GM13976 (cell line): ENCODE measurements at regions not wholly inside any gene's neighbourhood (a gene's known extent, or its start where the extent isn't known, plus 50 kb on each side); places are given as distances from the start of the nearest gene placed in this dataset.

Experiments
- DNase-seq: peaks from one replicate; pipeline ENCODE4 v3.0.0; 2012; ENCODE audit warnings: low spot score
- CTCF ChIP-seq: IDR thresholded peaks from 2 replicates; pipeline ENCODE4 v1.5.1; 2012; ENCODE audit warnings: borderline replicate concordance, mild to moderate bottlenecking; ENCODE audit not compliant: insufficient read depth; ENCODE audit errors: extremely low read depth, missing control alignments, control extremely low read depth
- in situ Hi-C: fragments of 300-500 bp; cut with MboI; formaldehyde crosslinking; loops from one replicate; pipeline ENCODE4 v1.12.0; 2022; ENCODE audit warnings: low sequenced_read_pairs, mixed read lengths, inconsistent platforms; ENCODE audit not compliant: unreplicated experiment

- TF ChIP-seq CTCF: no peak
- in situ Hi-C loops: no loop called here
- no peak for DNase-seq
These were observed 518.6 kb downstream of the MIAT start for GRCh38 chr22:27175974-27176373.

- in situ Hi-C loops: no loop called here
These were observed 521.8 kb downstream of the MIAT start for GRCh38 chr22:27179161-27179560.

GRCh38 chr22:27181537-27181936 is 524.1 kb downstream of the MIAT start:
- DNase-seq: no peak
- in situ Hi-C loops: no loop called here

More at GRCh38 chr22:27179161-27179560, 521.8 kb downstream of the MIAT start:
- no peak for DNase-seq
- no peak for TF ChIP-seq CTCF

DNA sequence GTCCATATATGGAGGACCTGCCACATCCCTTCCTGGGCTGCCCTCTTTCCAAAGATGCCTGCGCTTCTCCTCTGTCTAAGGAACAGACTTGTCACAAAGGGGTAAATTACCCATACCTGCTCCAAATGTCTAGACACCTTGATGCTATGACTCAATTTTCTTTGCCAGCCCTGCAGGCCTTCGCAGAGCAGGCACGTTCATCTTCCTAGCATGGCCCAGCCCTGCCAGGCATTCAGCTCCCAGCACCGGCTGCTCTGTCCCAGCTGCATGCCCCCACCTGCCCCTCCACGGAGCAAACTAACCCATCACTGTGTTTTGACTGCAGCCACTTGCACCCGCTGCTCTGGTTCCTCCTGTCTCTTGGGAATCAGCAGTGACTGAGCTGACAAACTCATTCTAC is 526.1 kb downstream of the MIAT start:
- in situ Hi-C loops: no loop called here
- no peak for TF ChIP-seq CTCF

More at GRCh38 chr22:27181537-27181936, 524.1 kb downstream of the MIAT start:
- TF ChIP-seq CTCF: no peak

DNA sequence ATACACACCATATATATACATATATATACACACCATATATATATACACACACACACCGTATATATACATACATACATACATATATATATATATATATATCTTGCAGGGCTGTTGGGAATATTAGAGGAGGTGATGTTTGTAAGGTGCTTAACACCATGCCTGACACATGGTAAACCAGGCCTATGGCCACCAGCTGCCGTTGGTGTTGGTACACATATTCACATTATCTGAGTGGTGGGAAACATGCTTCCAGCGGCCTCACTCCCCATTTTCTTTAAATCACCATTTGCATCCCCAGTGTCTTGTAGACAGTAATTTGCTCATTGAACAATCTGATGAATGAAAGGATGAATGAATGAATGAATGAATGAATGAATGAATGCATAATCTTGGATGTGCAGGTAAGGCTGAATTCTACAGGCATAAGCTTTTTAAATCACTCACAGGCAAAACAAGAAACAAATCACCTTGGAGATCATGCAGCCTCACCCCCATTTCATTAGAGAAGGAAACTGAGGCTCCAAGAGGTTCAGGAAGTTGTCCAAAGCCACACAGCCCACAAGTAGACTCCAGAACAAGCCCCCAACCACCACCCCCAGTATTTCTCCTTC is 527.8 kb downstream of the MIAT start:
- in situ Hi-C loops: no loop called here
- no peak for TF ChIP-seq CTCF
- no peak for DNase-seq

More for the DNA sequence above, 526.1 kb downstream of the MIAT start:
- DNase-seq: no peak

DNA sequence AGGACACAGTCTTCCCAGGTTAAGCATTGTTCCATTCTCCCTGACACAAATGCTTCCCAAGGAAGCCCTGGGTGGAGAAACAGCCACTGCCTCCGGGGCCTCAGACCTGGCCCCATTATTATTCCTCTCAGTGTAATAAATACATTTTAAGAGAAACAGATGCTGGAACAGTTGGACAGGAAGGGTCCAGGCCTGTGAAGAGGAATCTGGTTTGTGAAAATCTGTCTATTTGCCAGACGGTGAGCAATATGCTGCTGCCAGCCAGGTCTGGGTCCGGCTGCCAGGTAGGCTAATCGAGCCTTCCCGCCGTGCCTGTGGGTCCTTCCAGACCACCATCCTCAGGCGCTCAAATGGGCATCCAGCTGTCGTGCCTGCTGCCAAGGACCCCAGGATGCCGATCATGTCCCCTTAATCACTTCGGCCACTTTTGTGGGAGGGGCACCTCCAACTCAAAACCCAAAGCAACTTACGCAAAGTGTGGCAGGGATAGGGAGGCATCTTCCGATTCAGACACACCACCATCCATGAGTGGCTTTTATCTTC is 528.4 kb downstream of the MIAT start:
- in situ Hi-C loops: no loop called here
- no peak for DNase-seq

More for the DNA sequence above, 528.4 kb downstream of the MIAT start:
- TF ChIP-seq CTCF: no peak
